AG09309 (cell line): ENCODE measurements at regions not wholly inside any gene's neighbourhood (a gene's known extent, or its start where the extent isn't known, plus 50 kb on each side); places are given as distances from the start of the nearest gene placed in this dataset.
"Not testable (repeated sequence)": the region's sequence is repeated elsewhere in the genome, so short reads cannot be mapped to it uniquely, and the experiment has no call there.

Experiments
- DNase-seq: peaks from one replicate; pipeline ENCODE4 v3.0.0-alpha.2; 2010; ENCODE audit warnings: low read depth
- H3K4me3 ChIP-seq: 2 replicates; pipeline ENCODE4 v1.5.1; 2011; ENCODE audit warnings: mild to moderate bottlenecking, low read depth, low read length, moderate library complexity; ENCODE audit not compliant: control insufficient read depth
- TF ChIP-seq, protein P1 (sequence below): IDR thresholded peaks from 2 replicates; pipeline ENCODE4 v1.5.1; 2011; ENCODE audit warnings: mild to moderate bottlenecking, low read depth, low read length, inconsistent platforms; ENCODE audit not compliant: insufficient read depth, control insufficient read depth; ENCODE audit errors: missing control alignments

- DNase-seq = no peak
- TF ChIP-seq, protein P1, sequence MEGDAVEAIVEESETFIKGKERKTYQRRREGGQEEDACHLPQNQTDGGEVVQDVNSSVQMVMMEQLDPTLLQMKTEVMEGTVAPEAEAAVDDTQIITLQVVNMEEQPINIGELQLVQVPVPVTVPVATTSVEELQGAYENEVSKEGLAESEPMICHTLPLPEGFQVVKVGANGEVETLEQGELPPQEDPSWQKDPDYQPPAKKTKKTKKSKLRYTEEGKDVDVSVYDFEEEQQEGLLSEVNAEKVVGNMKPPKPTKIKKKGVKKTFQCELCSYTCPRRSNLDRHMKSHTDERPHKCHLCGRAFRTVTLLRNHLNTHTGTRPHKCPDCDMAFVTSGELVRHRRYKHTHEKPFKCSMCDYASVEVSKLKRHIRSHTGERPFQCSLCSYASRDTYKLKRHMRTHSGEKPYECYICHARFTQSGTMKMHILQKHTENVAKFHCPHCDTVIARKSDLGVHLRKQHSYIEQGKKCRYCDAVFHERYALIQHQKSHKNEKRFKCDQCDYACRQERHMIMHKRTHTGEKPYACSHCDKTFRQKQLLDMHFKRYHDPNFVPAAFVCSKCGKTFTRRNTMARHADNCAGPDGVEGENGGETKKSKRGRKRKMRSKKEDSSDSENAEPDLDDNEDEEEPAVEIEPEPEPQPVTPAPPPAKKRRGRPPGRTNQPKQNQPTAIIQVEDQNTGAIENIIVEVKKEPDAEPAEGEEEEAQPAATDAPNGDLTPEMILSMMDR = no peak
- no peak overlapping the region for H3K4me3 ChIP-seq
Measured at GRCh38 chr4:96406742-96407141, 566.8 kb downstream of the PDHA2 start.

DNA sequence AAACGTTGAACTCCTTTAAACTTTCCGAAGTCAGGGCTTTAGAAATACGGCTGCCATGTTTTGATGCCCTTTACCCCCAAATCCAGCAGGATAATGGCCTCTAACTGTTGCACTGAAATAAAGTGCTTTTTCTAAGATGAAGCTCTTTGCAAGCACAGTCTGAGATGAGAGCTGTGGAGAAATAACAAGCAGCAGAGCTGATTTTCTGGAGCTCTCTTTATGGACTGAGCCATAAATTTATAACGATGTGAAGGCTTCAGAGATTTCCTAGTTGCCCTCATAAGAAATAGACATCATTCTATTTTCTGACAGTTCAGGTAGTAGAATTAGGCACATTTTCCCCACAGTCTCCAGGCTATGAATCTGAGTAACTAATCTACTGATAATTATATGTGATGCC lies 567.3 kb downstream of the PDHA2 start:
- TF ChIP-seq, protein P1 = no peak
- no peak for DNase-seq
- no peak overlapping the region for H3K4me3 ChIP-seq

DNA sequence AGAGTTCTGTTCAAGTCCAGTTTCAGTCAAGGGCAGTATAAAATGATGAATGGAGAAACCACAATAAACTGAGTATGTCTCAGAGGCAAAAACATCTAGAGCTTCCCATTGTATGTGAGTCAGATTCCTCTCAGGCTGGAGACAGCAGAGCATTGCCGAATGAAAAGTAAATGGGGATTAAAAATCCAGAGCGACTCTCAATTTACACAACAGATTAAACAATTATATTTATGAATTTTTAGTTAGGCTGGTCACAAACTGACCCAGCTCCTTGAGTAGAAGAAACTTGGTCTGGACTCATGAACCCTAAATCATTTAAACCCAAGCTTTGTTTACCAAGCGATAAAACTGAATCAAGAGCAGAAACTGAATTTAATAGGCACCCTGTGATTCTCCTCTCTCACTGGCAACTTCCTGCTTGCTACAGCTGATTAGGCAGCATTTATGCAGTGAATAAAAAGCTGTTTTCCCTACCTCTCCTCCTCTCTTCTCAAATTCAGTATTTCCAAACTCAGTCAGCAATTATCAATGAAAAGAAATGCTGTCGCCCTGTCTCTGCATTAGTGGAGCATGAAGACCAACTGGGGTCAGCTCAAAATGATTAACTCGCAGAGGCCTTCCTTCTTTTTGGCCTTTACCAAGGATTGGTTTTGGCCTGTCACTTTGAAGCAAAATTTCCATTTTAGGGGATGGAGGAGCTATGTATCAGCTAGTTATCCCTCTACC lies 568.0 kb downstream of the PDHA2 start:
- DNase-seq = no peak
- no peak overlapping the region for H3K4me3 ChIP-seq
- TF ChIP-seq, protein P1 = no peak

DNA sequence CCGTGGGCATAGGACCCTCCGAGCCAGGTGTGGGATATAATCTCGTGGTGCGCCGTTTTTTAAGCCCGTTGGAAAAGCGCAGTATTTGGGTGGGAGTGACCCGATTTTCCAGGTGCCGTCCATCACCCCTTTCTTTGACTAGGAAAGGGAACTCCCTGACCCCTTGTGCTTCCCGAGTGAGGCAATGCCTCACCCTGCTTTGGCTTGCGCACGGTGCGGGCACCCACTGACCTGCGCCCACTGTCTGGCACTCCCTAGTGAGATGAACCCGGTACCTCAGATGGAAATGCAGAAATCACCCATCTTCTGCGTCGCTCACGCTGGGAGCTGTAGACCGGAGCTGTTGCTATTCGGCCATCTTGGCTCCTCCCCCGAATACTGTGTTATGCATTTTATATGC lies 575.0 kb downstream of the PDHA2 start:
- H3K4me3 ChIP-seq, DNase-seq: not testable (repeated sequence)

- TF ChIP-seq, protein P1 = no peak
- H3K4me3 ChIP-seq = no peak overlapping the region
- DNase-seq = no peak
Measured at GRCh38 chr4:96429657-96430056, 589.8 kb downstream of the PDHA2 start.

DNA sequence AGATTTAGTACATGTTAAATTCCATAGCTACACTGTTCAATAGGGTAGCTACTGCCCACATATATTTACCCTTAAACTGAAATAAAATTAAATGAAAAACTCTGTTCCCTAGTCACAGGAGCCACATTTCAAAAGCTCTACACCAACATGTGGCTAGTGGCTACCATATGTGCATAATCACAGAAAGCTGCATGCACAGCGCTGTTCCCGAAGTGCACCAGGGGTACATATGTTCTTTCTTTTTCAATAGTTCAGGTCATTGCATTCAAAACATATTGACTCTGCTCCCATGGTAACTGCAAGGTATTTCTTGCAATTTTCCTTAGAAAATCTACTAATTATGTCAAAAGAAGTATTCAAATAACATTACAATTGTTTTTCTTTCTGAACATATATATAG lies 591.2 kb downstream of the PDHA2 start:
- DNase-seq = no peak
- TF ChIP-seq, protein P1 = no peak
- no peak overlapping the region for H3K4me3 ChIP-seq

DNA sequence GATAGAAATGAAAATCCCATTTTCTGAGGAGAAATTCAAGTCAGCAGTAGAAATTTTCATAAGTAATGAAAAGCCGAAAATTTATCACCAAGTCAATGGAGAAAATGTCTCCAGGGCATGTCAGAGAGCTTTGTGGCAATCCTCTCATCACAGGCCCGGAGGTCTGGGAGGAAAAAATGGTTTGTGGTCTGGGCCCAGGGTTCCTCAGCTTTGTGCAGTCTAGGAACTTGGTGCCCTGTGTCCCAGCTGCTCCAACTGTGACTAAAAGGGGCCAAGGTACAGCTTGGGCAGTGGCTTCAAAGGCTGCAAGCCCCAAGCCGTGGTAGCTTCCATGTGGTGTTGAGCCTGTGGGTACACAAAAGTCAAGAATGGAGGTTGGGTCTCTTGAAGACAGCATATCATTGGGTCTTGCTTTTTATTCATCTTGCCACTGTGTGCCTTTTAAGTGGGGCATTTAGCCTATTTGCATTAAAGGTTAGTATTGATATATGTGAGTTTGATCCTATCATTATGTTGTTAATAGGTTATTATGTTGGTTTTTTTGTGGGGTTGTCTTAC lies 608.5 kb downstream of the PDHA2 start:
- no peak for DNase-seq
- H3K4me3 ChIP-seq = no peak overlapping the region
- TF ChIP-seq, protein P1 = no peak
